RWPE2 (cell line): ENCODE measurements at regions not wholly inside any gene's neighbourhood (a gene's known extent, or its start where the extent isn't known, plus 50 kb on each side); places are given as distances from the start of the nearest gene placed in this dataset.
"Not testable (repeated sequence)": the region's sequence is repeated elsewhere in the genome, so short reads cannot be mapped to it uniquely, and the experiment has no call there.

Experiments used
- ATAC-seq: fragments of 200-7000 bp; cut with Tn5 transposase; 3 replicates; pipeline ENCODE4 v1.9.1; 2021; ENCODE audit warnings: low read depth
- DNase-seq: peaks from one replicate; pipeline ENCODE4 v3.0.0-alpha.2; 2020; ENCODE audit warnings: low spot score
- H3K27ac ChIP-seq: fragments of 450-650 bp; 2 replicates; pipeline ENCODE4 v1.5.1; 2017; ENCODE audit warnings: mild to moderate bottlenecking; ENCODE audit not compliant: poor library complexity, severe bottlenecking
- H3K27me3 ChIP-seq: fragments of 250-450 bp; sonication (Bioruptor Pico); 2 replicates; pipeline ENCODE4 v1.5.1; 2021; ENCODE audit warnings: mild to moderate bottlenecking, moderate library complexity; ENCODE audit not compliant: insufficient read depth, poor library complexity, severe bottlenecking
- H3K36me3 ChIP-seq: fragments of 250-450 bp; sonication (Bioruptor Pico); 2 replicates; pipeline ENCODE4 v1.5.1; 2020; ENCODE audit warnings: low read depth, mild to moderate bottlenecking, moderate library complexity
- H3K4me1 ChIP-seq: fragments of 250-450 bp; sonication (Bioruptor Pico); 2 replicates; pipeline ENCODE4 v1.5.1; 2021; ENCODE audit warnings: mild to moderate bottlenecking, moderate library complexity; ENCODE audit not compliant: insufficient read depth, poor library complexity, severe bottlenecking
- H3K4me3 ChIP-seq: fragments of 250-450 bp; sonication (Bioruptor Pico); 2 replicates; pipeline ENCODE4 v1.5.1; 2021; ENCODE audit warnings: mild to moderate bottlenecking, moderate library complexity; ENCODE audit not compliant: severe bottlenecking
- H3K9me3 ChIP-seq: fragments of 250-450 bp; sonication (Bioruptor Pico); 2 replicates; pipeline ENCODE4 v1.5.1; 2021; ENCODE audit warnings: mild to moderate bottlenecking, moderate library complexity; ENCODE audit not compliant: severe bottlenecking
- TF ChIP-seq, protein P1 (sequence below): fragments of 450-650 bp; IDR thresholded peaks from one replicate; pipeline ENCODE4 v1.5.1; 2017; ENCODE audit warnings: mild to moderate bottlenecking, moderate library complexity; ENCODE audit not compliant: poor library complexity, severe bottlenecking

DNA sequence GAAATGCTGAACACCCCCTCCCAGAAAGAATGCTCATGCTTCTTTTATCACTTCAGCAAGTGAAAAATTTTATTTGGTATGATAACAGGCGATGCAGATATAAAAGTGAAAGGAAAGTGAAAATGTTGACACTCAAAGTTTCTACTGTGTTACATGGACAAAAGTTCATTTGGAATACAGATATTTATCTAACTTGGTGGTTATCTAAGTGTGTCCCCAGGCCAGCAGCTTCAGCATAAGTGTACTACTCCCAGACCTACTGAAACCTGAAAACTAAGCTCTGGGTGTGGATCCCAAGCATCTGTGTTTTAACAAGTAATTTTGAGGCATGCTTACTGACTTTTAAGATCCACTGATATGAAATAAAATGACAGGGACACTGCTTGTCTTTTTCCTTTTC is 157.1 kb upstream of the BCHE start:
- Histone ChIP-seq H3K36me3 (no peaks in the 10 kb centered on the region), H3K27me3 (no peaks in the 10 kb centered on the region), H3K9me3 (no peaks in the 10 kb centered on the region), H3K4me1 (no peaks in the 10 kb centered on the region), H3K27ac (no peak overlapping the region), H3K4me3 (no peak overlapping the region)
- no peak for ATAC-seq
- TF ChIP-seq, protein P1, sequence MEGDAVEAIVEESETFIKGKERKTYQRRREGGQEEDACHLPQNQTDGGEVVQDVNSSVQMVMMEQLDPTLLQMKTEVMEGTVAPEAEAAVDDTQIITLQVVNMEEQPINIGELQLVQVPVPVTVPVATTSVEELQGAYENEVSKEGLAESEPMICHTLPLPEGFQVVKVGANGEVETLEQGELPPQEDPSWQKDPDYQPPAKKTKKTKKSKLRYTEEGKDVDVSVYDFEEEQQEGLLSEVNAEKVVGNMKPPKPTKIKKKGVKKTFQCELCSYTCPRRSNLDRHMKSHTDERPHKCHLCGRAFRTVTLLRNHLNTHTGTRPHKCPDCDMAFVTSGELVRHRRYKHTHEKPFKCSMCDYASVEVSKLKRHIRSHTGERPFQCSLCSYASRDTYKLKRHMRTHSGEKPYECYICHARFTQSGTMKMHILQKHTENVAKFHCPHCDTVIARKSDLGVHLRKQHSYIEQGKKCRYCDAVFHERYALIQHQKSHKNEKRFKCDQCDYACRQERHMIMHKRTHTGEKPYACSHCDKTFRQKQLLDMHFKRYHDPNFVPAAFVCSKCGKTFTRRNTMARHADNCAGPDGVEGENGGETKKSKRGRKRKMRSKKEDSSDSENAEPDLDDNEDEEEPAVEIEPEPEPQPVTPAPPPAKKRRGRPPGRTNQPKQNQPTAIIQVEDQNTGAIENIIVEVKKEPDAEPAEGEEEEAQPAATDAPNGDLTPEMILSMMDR: no peak
- no peak for DNase-seq

DNA sequence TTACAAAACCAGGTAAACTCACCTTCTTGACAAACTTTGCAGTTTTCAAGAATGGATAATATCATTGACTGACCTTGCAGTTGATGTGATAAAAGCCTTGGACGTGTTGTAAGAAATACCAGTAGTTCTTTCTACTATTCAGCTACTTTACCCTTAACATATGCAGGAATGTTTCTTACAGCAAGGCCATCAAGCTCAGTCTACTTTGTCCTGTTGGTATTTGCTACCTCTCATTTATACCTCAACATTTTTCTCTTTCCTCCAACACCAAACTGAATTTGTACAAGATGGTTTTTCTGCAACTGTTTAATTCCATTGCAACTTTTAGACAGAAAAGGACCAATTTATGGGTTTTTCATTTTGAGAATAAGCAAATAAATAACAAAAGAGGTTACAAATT is 147.4 kb upstream of the BCHE start:
- Histone ChIP-seq H3K4me1 (peaks cover 10% of the 10 kb centered on the region), H3K36me3 (no peaks in the 10 kb centered on the region), H3K4me3 (no peak overlapping the region), H3K27ac (no peak overlapping the region), H3K27me3 (no peaks in the 10 kb centered on the region), H3K9me3 (no peaks in the 10 kb centered on the region)
- TF ChIP-seq, protein P1: no peak
- DNase-seq (no peak), ATAC-seq (no peak)

DNA sequence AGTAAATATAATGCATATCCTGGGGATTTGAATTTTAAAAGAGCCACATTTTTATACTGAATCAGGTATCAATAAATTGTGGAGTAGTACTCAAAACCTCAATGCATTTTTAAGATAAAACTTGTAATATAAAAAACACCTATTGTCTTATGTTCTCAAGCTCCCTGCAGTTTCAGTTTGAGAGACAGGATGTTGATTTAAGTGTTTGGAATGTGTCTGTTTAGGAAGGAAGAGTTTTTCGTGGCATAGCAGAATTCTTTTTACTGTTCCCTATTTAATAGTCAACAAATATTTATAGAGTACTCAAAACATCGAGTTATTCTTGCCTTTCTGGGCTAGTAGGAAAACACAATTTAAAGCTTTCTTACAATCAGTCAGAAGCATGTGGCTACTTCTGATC is 146.1 kb upstream of the BCHE start:
- ATAC-seq (peak; percentile 65; the same call in 2 of the 3 replicates), DNase-seq (no peak)
- Histone ChIP-seq H3K4me3 (no peak overlapping the region), H3K27me3 (no peaks in the 10 kb centered on the region), H3K9me3 (no peaks in the 10 kb centered on the region), H3K27ac (peak overlapping the region; percentile 28), H3K36me3 (no peaks in the 10 kb centered on the region), H3K4me1 (peaks cover 10% of the 10 kb centered on the region)
- TF ChIP-seq, protein P1: no peak

DNA sequence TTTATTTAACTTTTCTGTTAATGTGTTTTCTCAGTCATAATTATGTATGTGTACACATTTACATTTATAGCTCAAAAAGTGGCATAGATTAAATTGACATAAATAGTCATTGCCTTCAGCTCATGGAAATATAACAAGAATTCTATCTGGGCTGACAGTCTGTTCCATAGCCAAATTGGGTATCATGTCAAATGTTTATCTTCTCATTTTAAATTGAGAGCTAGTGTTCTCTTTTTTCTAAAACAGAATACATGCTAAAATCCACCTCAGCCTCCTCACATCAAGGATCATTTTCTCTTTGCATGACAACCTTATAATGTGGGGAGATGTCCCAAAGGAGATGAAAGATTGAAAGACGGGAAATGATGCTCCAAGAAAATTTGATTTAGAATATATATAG is 144.1 kb upstream of the BCHE start:
- DNase-seq: no peak
- peaks cover 10% of the 10 kb centered on the region for H3K4me1 ChIP-seq
- H3K36me3 ChIP-seq: no peaks in the 10 kb centered on the region
- TF ChIP-seq, protein P1: no peak
- ATAC-seq: no peak
- no peak overlapping the region for H3K27ac ChIP-seq
- no peak overlapping the region for H3K4me3 ChIP-seq
- no peaks in the 10 kb centered on the region for H3K27me3 ChIP-seq
- no peaks in the 10 kb centered on the region for H3K9me3 ChIP-seq

DNA sequence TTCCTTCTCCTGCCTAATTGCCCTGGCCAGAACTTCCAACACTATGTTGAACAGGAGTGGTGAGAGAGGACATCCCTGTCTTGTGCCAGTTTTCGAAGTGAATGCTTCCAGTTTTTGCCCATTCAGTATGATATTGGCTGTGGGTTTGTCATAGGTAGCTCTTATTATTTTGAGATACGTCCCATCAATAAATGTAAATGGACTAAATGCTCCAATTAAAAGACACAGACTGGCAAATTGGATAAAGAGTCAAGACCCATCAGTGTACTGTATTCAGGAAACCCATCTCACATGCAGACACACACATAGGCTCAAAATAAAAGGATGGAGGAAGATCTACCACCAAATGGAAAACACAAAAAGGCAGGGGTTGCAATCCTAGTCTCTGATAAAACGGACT is 123.6 kb upstream of the BCHE start:
- ATAC-seq, H3K27me3 ChIP-seq, H3K9me3 ChIP-seq, H3K4me1 ChIP-seq, H3K36me3 ChIP-seq, DNase-seq, H3K27ac ChIP-seq, H3K4me3 ChIP-seq: not testable (repeated sequence)
